Lung (tissue), 11 donors: ENCODE measurements at regions not wholly inside any gene's neighbourhood (a gene's known extent, or its start where the extent isn't known, plus 50 kb on each side); places are given as distances from the start of the nearest gene placed in this dataset.

Experiments used
- ATAC-seq: fragments of 200-7000 bp; cut with Tn5 transposase; one replicate; pipeline ENCODE4 v1.9.1; 2020; ENCODE audit warnings: moderate number of reproducible peaks; ENCODE audit not compliant: insufficient read depth, low FRiP score
- DNase-seq, 3 donors: peaks; one replicate each; pipeline ENCODE4 v3.0.0-alpha.2; 2013 to 2017
- H3K27ac ChIP-seq, 2 donors: one replicate each; pipeline ENCODE4 v1.5.1; 2013; ENCODE audit warnings: mild to moderate bottlenecking in 2 of 2, moderate library complexity in 2 of 2, control low read depth in 1 of 2, inconsistent platforms in 1 of 2, low read depth in 1 of 2, low read length in 1 of 2
- H3K27me3 ChIP-seq, 3 donors: one replicate each; pipeline ENCODE4 v1.5.1; 2013; ENCODE audit warnings: low read length in 2 of 3; ENCODE audit not compliant: control insufficient read depth in 3 of 3, insufficient read depth in 3 of 3
- H3K36me3 ChIP-seq, 4 donors: one replicate each; pipeline ENCODE4 v1.5.1; 2013; ENCODE audit warnings: low read length in 4 of 4, mild to moderate bottlenecking in 1 of 4, moderate library complexity in 1 of 4; ENCODE audit not compliant: control insufficient read depth in 4 of 4, insufficient read depth in 4 of 4
- H3K4me1 ChIP-seq, 5 donors: one replicate each; pipeline ENCODE4 v1.5.1; 2013; ENCODE audit warnings: low read length in 5 of 5, mild to moderate bottlenecking in 2 of 5, moderate library complexity in 1 of 5; ENCODE audit not compliant: control insufficient read depth in 5 of 5, insufficient read depth in 5 of 5
- H3K4me3 ChIP-seq: one replicate; pipeline ENCODE4 v1.5.1; 2013; ENCODE audit warnings: mild to moderate bottlenecking, control low read depth, moderate library complexity
- H3K9ac ChIP-seq, 2 donors: one replicate each; pipeline ENCODE4 v1.5.1; 2013; ENCODE audit warnings: low read length in 2 of 2, control low read depth in 1 of 2; ENCODE audit not compliant: insufficient read depth in 1 of 2
- H3K9me3 ChIP-seq, 4 donors: one replicate each; pipeline ENCODE4 v1.5.1; 2013; ENCODE audit warnings: low read length in 3 of 4, mild to moderate bottlenecking in 1 of 4, moderate library complexity in 1 of 4; ENCODE audit not compliant: control insufficient read depth in 4 of 4, insufficient read depth in 3 of 4
- CTCF ChIP-seq: IDR thresholded peaks from 2 replicates; pipeline ENCODE4 v1.5.1; 2012; ENCODE audit warnings: mild to moderate bottlenecking; ENCODE audit errors: control extremely low read depth, extremely low read depth
- WGBS, 2 donors: extraction: QIAGEN DNeasy Blood & Tissue Kit; methylation state at CpG; one replicate each; pipeline ENCODE4 v1.1.7; 2013; 5-methylcytosine and 5-hydroxymethylcytosine counted together
- donor health status: control.
- donor health status: control.
- donor health status: Bipolar disorder and iron deficiency.
- donor health status: healthy.
- donor health status: DM: yes; HTN: yes; CAD: no.

DNA sequence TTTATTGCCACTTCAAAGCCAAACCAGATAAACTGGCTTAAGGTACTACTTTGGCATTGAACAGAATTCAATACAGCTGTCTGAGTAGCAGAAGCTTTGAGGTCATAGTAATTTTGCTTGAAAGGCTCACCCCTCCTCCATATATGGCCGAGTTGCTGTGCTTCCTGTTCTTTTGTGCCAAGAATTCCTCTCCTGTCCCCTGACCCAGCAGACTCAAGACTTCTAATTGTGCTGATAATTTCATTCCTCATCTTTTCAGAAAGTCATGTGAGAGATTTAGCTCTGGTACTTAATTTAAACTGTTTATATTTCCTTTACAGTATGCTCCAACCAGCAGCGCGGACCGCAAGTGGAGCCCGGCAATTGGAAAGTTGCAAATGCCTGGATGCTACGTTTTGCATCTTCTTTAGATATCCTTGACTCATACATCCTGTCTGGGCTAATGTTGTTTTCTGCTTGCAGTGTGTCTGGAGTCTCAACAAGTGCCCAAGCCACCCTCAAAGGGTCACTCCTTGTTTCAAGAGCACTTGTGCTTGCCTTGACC, 373.4 kb downstream of the PDGFC start:
- DNase-seq (peak; percentile 52 to 78 (median 76)), ATAC-seq (peak; percentile 58)
- no peak overlapping the region for H3K4me3 ChIP-seq
- TF ChIP-seq CTCF = no peak
- no peaks in the 10 kb centered on the region for H3K27me3 ChIP-seq
- H3K27ac ChIP-seq = no peak overlapping the region
- no peak overlapping the region for H3K9ac ChIP-seq
- peaks cover 0 to 17% (median 0%) of the 10 kb centered on the region in 5 donors for H3K4me1 ChIP-seq
- no peaks in the 10 kb centered on the region for H3K36me3 ChIP-seq
- WGBS, 2 donors = 42 to 53% methylated on average over 6 of the region's 6 CpGs
- no peaks in the 10 kb centered on the region for H3K9me3 ChIP-seq

DNA sequence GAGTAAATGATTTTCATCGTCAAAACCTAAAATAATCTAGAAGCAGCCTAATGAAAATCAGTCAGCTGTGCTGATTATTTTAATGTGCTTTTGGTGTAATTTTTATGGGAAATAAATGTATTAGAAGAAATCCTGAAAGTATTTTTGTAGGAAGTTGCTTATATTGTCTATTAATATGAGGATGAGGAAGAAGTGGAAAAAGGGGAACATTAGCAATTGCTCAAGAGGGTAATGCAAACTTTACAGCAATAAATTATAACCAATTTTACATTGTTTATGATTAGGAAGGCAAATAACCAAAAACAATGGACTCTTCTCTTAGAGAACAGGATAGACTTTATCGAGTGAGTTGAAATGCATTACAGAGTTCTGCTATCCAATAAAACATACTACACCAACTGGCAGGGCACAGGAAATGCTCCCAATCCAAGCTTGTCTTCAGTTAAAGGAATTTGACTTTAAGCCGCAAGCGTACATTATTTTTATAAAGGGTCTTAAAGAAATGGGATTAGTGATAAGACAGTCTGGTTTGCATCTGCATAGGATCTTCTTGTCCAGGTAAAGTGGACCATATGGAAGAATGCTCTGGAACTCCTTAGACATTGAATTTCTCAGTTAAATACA, 374.8 kb downstream of the PDGFC start:
- H3K9ac ChIP-seq = no peak overlapping the region
- H3K4me1 ChIP-seq = peaks cover 0 to 17% (median 0%) of the 10 kb centered on the region in 5 donors
- no peak for TF ChIP-seq CTCF
- H3K27ac ChIP-seq = no peak overlapping the region
- no peak overlapping the region for H3K4me3 ChIP-seq
- H3K36me3 ChIP-seq = no peaks in the 10 kb centered on the region
- DNase-seq = no peak
- no peaks in the 10 kb centered on the region for H3K9me3 ChIP-seq
- ATAC-seq = no peak
- WGBS, 2 donors = 79 to 83% methylated on average over 4 of the region's 4 CpGs
- no peaks in the 10 kb centered on the region for H3K27me3 ChIP-seq

GRCh38 chr4:156596026-156596425, 375.6 kb downstream of the PDGFC start:
- no peaks in the 10 kb centered on the region for H3K36me3 ChIP-seq
- no peak for ATAC-seq
- H3K4me3 ChIP-seq = no peak overlapping the region
- DNase-seq = no peak
- WGBS, 2 donors = 81 to 89% methylated on average over 2 of the region's 2 CpGs
- H3K27ac ChIP-seq = no peak overlapping the region
- peaks cover 0 to 17% (median 0%) of the 10 kb centered on the region in 5 donors for H3K4me1 ChIP-seq
- no peaks in the 10 kb centered on the region for H3K27me3 ChIP-seq
- H3K9me3 ChIP-seq = no peaks in the 10 kb centered on the region
- no peak for TF ChIP-seq CTCF
- H3K9ac ChIP-seq = no peak overlapping the region
